ENCODE measurements at regions not wholly inside any gene's neighbourhood (a gene's known extent, or its start where the extent isn't known, plus 50 kb on each side); places are given as distances from the start of the nearest gene placed in this dataset.

DNA sequence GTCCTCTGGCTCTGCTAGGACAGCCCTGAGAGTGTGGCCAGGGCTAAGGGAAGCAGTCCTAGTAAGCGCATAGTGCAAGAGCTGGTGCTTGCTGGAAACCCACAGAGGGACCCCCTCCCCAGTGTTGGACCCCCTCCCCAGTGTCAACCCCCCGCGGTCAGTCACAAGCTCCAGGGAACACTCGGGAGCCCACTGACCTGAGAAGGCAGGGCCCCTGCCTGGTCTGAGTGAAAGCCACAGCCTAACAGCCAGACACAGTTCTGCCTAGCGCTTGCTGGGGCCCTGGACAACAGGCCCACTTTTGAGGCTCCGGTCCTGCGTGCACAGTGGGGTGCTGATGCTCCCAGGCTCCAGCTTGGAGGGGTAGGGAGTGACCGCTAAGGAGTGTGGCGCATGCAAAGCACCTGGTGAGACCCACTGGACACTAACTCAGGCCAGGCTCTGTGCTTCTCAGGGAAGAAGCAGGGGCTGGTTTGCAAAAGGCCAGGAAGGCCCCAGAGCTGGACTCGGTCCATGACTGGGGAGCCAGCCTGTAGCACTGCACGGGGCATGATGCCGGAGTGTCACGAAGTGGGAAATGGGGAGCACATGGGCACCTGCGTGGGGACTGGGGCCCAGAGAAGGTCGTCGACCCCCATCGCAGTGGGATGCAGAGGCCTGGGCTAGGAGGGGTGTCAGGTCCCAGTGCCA is 175.8 kb upstream of the PPP2R2D start:
- Histone ChIP-seq H3K27ac (ENCODE audit: low read depth, low read length) (no peak overlapping the region), H2BK5ac (ENCODE audit: low read length) (no peak overlapping the region)

DNA sequence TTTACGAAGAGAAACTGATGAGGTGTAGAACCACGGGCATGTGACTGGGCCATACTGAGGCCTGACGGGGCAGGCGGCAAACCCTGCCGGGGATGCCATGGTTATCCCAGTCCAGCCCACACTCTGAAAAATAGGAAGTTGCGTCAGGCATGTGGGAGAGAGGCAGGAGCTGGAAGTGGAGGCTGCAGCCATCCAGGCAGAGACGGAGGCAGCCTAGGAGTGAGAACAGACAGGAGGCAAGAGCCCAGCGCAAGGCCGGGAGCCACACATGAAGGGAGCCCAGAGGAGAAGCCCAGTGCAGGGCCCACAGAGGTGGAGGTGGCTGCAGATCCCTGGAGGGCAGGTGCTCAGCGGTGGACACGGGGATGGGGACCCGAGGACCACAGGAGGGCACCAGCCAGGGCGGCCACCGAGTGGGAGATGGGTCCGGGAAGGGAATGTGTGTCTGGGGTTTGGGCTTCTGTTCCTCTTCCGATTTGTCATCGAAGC is 175.2 kb upstream of the PPP2R2D start:
- no peak overlapping the region for H3K4me3 ChIP-seq (ENCODE audit: low read length)
- H3K79me2 ChIP-seq (ENCODE audit: control insufficient read depth, insufficient read depth, low read length), result no peaks in the 10 kb centered on the region
- no peak overlapping the region for H2BK5ac ChIP-seq (ENCODE audit: low read length)
- no peak overlapping the region for H3K4ac ChIP-seq (ENCODE audit: low read depth, low read length)
- no peak overlapping the region for H4K8ac ChIP-seq (ENCODE audit: low read depth, low read length)
- WGBS (ENCODE audit: extremely low coverage, insufficient coverage, low lambda C conversion rate), result no CpG with 5 or more reads among the region's 17 CpGs
- no peak overlapping the region for H3K56ac ChIP-seq (ENCODE audit: low read length)
- no peaks in the 10 kb centered on the region for H3K79me1 ChIP-seq (ENCODE audit: low read length)
- H2AK5ac ChIP-seq (ENCODE audit: low read length), result no peak overlapping the region
- H3K4me1 ChIP-seq (ENCODE audit: control insufficient read depth, low read depth, low read length), result peaks cover 2% of the 10 kb centered on the region
- no peak overlapping the region for H3K23ac ChIP-seq (ENCODE audit: low read length)
- no peak overlapping the region for H3K9ac ChIP-seq (ENCODE audit: low read length)
- H3K18ac ChIP-seq (ENCODE audit: low read length), result no peak overlapping the region
- no peak overlapping the region for H3K4me2 ChIP-seq (ENCODE audit: low read length)
- H3K27me3 ChIP-seq (ENCODE audit: insufficient read depth, low read length, poor library complexity), result no peaks in the 10 kb centered on the region
- H2BK15ac ChIP-seq (replicated peaks; ENCODE audit: low read depth), result no peak overlapping the region
- no peak overlapping the region for H4K5ac ChIP-seq (ENCODE audit: low read length)
- H3K36me3 ChIP-seq (ENCODE audit: control insufficient read depth, insufficient read depth, low read length), result no peaks in the 10 kb centered on the region
- DNase-seq, result no peak
- H3K27ac ChIP-seq (ENCODE audit: low read depth, low read length), result no peak overlapping the region
- no peak overlapping the region for H2BK120ac ChIP-seq (ENCODE audit: low read depth, low read length)

More for the DNA sequence above, 175.8 kb upstream of the PPP2R2D start:
- Histone ChIP-seq H3K79me1 (ENCODE audit: low read length) (no peaks in the 10 kb centered on the region), H4K8ac (ENCODE audit: low read depth, low read length) (no peak overlapping the region), H3K56ac (ENCODE audit: low read length) (no peak overlapping the region), H2BK15ac (replicated peaks; ENCODE audit: low read depth) (no peak overlapping the region), H3K4me2 (ENCODE audit: low read length) (no peak overlapping the region), H3K9ac (ENCODE audit: low read length) (no peak overlapping the region), H3K27me3 (ENCODE audit: insufficient read depth, low read length, poor library complexity) (no peaks in the 10 kb centered on the region), H4K5ac (ENCODE audit: low read length) (no peak overlapping the region), H3K36me3 (ENCODE audit: control insufficient read depth, insufficient read depth, low read length) (no peaks in the 10 kb centered on the region), H2AK5ac (ENCODE audit: low read length) (no peak overlapping the region), H2BK120ac (ENCODE audit: low read depth, low read length) (no peak overlapping the region), H3K18ac (ENCODE audit: low read length) (no peak overlapping the region), H3K4ac (ENCODE audit: low read depth, low read length) (no peak overlapping the region), H3K4me3 (ENCODE audit: low read length) (no peak overlapping the region), H3K79me2 (ENCODE audit: control insufficient read depth, insufficient read depth, low read length) (no peaks in the 10 kb centered on the region), H3K23ac (ENCODE audit: low read length) (no peak overlapping the region), H3K4me1 (ENCODE audit: control insufficient read depth, low read depth, low read length) (peaks cover 2% of the 10 kb centered on the region)
- no peak for DNase-seq
- WGBS (ENCODE audit: extremely low coverage, insufficient coverage, low lambda C conversion rate), result no CpG with 5 or more reads among the region's 17 CpGs

DNA sequence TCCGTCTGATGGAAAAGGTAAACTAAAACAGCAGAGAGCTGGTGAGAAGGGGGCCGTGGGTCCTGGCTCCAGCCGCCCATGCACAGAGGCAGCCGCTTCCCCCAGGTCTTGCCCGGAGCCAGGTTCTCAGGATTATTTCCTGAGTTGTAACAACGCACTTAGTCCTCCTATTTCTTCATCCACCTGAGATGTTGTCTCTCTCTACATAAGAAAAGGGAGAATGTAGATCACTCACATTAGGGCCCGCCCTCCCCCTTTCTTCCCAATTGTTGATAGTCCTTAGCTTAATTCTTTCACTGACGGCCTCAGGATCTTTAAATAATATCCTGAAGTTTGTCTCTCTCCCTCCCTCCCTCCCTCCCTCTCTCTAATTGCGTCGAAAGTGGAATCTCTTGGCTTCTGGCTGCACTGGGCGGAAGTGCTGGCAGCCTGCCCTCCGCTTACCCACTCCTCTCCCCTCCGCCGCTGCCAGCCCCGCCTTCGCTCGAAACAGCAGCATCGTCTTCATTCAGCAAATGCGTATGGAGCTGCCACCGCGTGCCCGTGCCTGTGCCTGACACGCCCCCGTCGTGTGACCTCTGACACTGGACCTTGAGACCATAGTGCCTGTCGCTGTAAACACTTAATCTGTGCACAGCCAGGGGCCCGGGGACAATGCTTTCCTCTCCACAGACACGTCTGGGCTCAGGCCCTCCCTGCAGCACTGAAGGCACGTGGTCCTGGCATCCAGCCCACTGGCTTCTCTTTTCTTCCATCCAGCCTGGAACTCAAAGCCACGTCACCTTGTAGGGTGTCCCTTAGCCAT is 174.5 kb upstream of the PPP2R2D start:
- Histone ChIP-seq H2BK5ac (ENCODE audit: low read length) (no peak overlapping the region), H3K4me1 (ENCODE audit: control insufficient read depth, low read depth, low read length) (peaks cover 2% of the 10 kb centered on the region), H3K79me1 (ENCODE audit: low read length) (no peaks in the 10 kb centered on the region), H3K56ac (ENCODE audit: low read length) (peak overlapping the region; percentile 53), H4K5ac (ENCODE audit: low read length) (no peak overlapping the region), H3K4me3 (ENCODE audit: low read length) (no peak overlapping the region), H2BK120ac (ENCODE audit: low read depth, low read length) (no peak overlapping the region), H3K4ac (ENCODE audit: low read depth, low read length) (no peak overlapping the region), H2AK5ac (ENCODE audit: low read length) (no peak overlapping the region), H3K36me3 (ENCODE audit: control insufficient read depth, insufficient read depth, low read length) (no peaks in the 10 kb centered on the region), H3K18ac (ENCODE audit: low read length) (no peak overlapping the region), H3K27me3 (ENCODE audit: insufficient read depth, low read length, poor library complexity) (no peaks in the 10 kb centered on the region), H3K79me2 (ENCODE audit: control insufficient read depth, insufficient read depth, low read length) (no peaks in the 10 kb centered on the region), H3K4me2 (ENCODE audit: low read length) (no peak overlapping the region), H3K23ac (ENCODE audit: low read length) (no peak overlapping the region), H3K27ac (ENCODE audit: low read depth, low read length) (no peak overlapping the region), H3K9ac (ENCODE audit: low read length) (no peak overlapping the region), H2BK15ac (replicated peaks; ENCODE audit: low read depth) (no peak overlapping the region), H4K8ac (ENCODE audit: low read depth, low read length) (no peak overlapping the region)
- no CpG with 5 or more reads among the region's 30 CpGs for WGBS (ENCODE audit: extremely low coverage, insufficient coverage, low lambda C conversion rate)
- peak; percentile 49 for DNase-seq

DNA sequence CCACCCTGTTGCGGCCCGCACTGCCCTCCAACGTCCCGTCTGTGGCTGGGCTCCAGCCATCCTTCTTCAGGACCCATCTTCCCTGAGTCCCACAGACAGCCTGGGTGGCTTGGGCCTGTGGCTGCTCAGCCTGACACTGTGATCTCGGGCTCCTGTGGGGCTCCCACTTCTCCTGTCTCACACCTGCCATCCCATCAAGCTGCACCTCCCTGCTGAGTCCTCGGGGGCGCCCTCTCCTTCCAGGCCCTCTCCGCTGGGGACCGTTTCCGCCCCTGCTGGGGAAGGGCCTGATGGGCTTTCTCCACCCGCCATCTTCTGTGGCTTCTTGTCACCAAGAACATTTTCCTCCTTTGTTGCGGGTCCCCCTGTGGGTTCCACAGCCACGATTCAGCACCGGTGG is 173.8 kb upstream of the PPP2R2D start:
- no peaks in the 10 kb centered on the region for H3K27me3 ChIP-seq (ENCODE audit: insufficient read depth, low read length, poor library complexity)
- H3K79me1 ChIP-seq (ENCODE audit: low read length), result no peaks in the 10 kb centered on the region
- no peak overlapping the region for H3K23ac ChIP-seq (ENCODE audit: low read length)
- H3K9ac ChIP-seq (ENCODE audit: low read length), result no peak overlapping the region
- no peak overlapping the region for H4K8ac ChIP-seq (ENCODE audit: low read depth, low read length)
- no peak overlapping the region for H2BK120ac ChIP-seq (ENCODE audit: low read depth, low read length)
- H4K5ac ChIP-seq (ENCODE audit: low read length), result no peak overlapping the region
- no peak overlapping the region for H2BK15ac ChIP-seq (replicated peaks; ENCODE audit: low read depth)
- no peak overlapping the region for H3K4me2 ChIP-seq (ENCODE audit: low read length)
- H3K36me3 ChIP-seq (ENCODE audit: control insufficient read depth, insufficient read depth, low read length), result no peaks in the 10 kb centered on the region
- H3K79me2 ChIP-seq (ENCODE audit: control insufficient read depth, insufficient read depth, low read length), result no peaks in the 10 kb centered on the region
- H3K4me1 ChIP-seq (ENCODE audit: control insufficient read depth, low read depth, low read length), result peaks cover 2% of the 10 kb centered on the region
- H2BK5ac ChIP-seq (ENCODE audit: low read length), result no peak overlapping the region
- no peak overlapping the region for H3K18ac ChIP-seq (ENCODE audit: low read length)
- WGBS (ENCODE audit: extremely low coverage, insufficient coverage, low lambda C conversion rate), result no CpG with 5 or more reads among the region's 14 CpGs
- H3K4ac ChIP-seq (ENCODE audit: low read depth, low read length), result no peak overlapping the region
- peak overlapping the region; percentile 53 for H3K56ac ChIP-seq (ENCODE audit: low read length)
- no peak overlapping the region for H3K27ac ChIP-seq (ENCODE audit: low read depth, low read length)
- no peak overlapping the region for H2AK5ac ChIP-seq (ENCODE audit: low read length)
- H3K4me3 ChIP-seq (ENCODE audit: low read length), result no peak overlapping the region
- no peak for DNase-seq

DNA sequence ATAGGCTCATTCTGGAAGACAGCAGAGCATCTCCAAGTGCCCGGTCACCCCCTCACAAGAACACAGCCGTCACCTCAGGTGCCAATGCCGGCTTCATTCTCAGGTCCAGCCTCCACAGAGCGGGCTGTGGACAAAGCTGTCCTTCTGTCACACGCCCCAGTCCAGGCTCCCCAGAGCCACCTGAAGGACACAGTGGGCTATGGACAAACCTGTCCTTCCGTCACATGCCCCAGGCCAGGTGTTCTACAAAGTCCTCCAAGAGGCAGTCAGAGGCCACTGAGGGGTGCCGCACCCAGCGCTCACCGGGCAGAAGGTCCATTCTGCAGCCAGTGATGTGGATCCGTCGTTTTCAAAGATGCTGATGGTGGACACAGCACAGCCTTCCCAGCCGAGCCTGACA is 173.2 kb upstream of the PPP2R2D start:
- DNase-seq, result no peak
- no peaks in the 10 kb centered on the region for H3K79me1 ChIP-seq (ENCODE audit: low read length)
- WGBS (ENCODE audit: extremely low coverage, insufficient coverage, low lambda C conversion rate), result no CpG with 5 or more reads among the region's 12 CpGs

More for the DNA sequence above, 173.2 kb upstream of the PPP2R2D start:
- no peak overlapping the region for H3K56ac ChIP-seq (ENCODE audit: low read length)
- peaks cover 2% of the 10 kb centered on the region for H3K4me1 ChIP-seq (ENCODE audit: control insufficient read depth, low read depth, low read length)
- H3K4ac ChIP-seq (ENCODE audit: low read depth, low read length), result no peak overlapping the region
- no peak overlapping the region for H3K9ac ChIP-seq (ENCODE audit: low read length)
- H3K18ac ChIP-seq (ENCODE audit: low read length), result no peak overlapping the region
- H3K4me3 ChIP-seq (ENCODE audit: low read length), result no peak overlapping the region
- no peak overlapping the region for H2AK5ac ChIP-seq (ENCODE audit: low read length)
- H2BK5ac ChIP-seq (ENCODE audit: low read length), result no peak overlapping the region
- no peak overlapping the region for H2BK120ac ChIP-seq (ENCODE audit: low read depth, low read length)
- no peak overlapping the region for H4K8ac ChIP-seq (ENCODE audit: low read depth, low read length)
- no peaks in the 10 kb centered on the region for H3K36me3 ChIP-seq (ENCODE audit: control insufficient read depth, insufficient read depth, low read length)
- no peak overlapping the region for H3K23ac ChIP-seq (ENCODE audit: low read length)
- H3K27me3 ChIP-seq (ENCODE audit: insufficient read depth, low read length, poor library complexity), result no peaks in the 10 kb centered on the region
- no peak overlapping the region for H4K5ac ChIP-seq (ENCODE audit: low read length)
- no peak overlapping the region for H2BK15ac ChIP-seq (replicated peaks; ENCODE audit: low read depth)
- H3K79me2 ChIP-seq (ENCODE audit: control insufficient read depth, insufficient read depth, low read length), result no peaks in the 10 kb centered on the region
- no peak overlapping the region for H3K4me2 ChIP-seq (ENCODE audit: low read length)
- H3K27ac ChIP-seq (ENCODE audit: low read depth, low read length), result no peak overlapping the region
